NCI-H774 (cell line): ENCODE measurements at regions not wholly inside any gene's neighbourhood (a gene's known extent, or its start where the extent isn't known, plus 50 kb on each side); places are given as distances from the start of the nearest gene placed in this dataset.
"Not testable (repeated sequence)": the region's sequence is repeated elsewhere in the genome, so short reads cannot be mapped to it uniquely, and the experiment has no call there.

ENCODE experiments used
- DNase-seq: peaks from one replicate; lab custom pipeline; 2025; lab: John Stamatoyannopoulos, UW

DNA sequence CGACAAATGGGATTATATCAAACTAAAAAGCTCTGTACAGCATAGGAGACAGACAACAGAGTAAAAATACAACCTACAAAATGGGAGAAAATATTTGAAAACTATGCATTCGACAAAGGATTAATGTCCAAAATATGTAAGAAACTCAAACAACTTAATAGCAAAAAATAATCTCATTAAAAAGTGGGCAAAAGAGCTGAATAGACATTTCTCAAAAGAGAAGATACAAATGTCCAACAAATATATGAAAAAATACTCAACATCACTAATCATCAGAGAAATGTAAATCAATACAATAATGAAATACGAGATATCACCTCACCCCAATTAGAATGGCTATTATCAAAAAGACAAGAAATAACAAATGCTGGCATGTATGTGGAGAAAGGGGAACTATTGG lies 272.9 kb downstream of the KLHL13 start:
- no peak for DNase-seq

DNA sequence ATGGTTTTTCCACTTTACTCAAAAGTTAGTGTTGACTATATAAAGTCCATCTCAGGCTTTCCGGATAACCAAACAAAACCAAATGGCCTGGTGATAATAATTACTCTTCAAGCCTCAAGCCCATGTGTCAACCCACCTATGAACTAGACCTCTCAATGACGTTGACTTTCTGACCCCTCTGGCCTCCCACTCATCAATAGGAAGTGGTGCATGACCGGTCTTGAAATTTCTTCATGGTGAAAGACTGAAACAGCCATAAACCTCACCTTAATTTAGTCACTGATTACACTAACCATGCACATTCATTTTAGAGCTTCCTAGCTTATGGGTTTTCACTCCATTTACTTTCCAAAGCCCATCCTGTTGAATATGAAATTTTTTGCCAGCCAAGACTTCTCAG lies 276.0 kb downstream of the KLHL13 start:
- no peak for DNase-seq

DNA sequence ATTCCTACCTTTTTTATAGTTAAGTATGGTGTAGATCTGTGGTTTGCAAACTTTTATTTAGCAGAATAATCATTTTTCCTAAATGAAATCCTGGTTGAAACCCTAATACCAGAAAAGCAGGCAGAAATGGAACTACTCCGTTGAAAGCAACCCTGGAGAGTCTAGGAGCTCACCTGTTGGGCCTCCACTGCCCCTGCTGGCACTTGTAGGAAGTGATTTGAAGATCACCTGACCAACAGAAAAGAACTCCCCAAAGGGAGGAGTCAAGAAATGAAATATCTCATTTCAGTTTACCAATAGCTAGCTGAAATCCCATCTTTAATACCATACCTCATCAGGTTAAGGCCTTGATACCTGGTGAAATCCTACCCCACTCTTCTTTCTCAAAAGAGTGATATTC lies 277.1 kb downstream of the KLHL13 start:
- no peak for DNase-seq

DNA sequence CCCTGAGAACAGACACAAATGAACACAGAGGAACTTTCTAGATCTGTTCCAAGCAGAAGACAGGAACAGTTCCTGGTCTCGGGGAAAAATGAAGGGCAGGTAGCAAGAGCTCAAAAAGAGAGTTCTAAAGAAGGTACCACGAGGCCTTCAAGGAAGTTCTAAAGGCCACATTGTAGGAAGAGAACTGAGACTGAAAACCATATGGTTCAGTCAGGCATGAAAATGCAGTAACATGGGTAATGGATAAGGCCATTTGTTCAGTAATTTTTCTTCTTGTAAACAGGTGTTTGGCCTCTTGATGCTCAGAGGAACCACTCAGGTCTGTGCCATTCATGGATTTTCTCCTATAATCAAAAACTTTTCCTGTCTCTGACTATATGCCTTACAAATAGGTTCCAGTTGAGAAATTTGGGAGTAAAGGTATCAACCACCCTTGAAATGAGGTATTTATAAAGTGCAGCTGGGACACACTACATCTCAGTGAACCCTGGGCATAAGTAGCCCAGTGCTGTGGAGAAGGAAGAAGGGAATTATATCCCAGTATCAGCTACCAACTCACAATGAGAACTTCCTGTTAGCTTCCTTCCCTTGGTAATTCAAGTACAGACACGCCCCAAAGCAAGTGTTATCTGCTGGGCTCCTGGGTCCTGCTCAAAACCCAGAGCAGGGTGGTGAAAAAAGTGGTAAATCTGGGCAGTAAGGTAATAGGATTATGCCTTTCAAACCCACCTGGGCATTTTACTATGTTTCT lies 277.9 kb downstream of the KLHL13 start:
- no peak for DNase-seq

DNA sequence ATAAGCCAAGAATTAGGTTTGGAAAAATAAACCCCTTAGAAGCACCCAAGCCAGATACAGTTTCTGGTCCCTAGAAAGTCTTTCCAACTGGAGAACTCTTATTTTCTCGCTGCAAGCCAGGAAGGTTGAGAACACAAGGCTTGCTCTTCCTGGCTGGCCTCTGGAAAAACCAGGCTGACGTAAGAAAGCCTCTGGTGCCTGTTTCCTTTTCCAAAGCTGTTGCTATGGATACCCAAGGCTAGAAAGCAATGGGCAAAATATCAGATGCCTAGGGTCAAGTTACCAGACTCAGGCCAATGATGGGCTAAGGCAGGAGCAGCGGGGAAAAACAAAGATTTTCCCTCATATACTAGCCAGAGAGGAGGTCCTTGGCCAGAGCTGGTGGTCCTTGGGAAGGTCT lies 281.6 kb downstream of the KLHL13 start:
- no peak for DNase-seq

DNA sequence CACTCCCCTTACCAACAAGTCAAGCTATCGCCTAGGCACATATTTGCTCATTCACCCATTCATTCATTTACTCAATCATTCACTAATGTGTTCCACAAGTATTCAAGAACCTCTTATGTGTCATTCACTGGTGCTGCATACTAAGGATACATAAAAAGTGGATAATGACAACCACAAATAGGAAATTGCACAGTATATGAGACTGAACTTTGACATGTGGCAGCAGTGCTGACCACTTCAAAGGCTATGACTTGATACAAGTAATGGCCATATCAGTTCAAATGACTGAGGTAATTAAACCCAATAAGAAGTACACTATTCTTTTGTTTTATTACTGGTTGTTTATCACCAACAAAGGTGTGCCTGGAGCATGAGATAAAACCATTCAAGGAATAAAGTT lies 282.5 kb downstream of the KLHL13 start:
- no peak for DNase-seq

DNA sequence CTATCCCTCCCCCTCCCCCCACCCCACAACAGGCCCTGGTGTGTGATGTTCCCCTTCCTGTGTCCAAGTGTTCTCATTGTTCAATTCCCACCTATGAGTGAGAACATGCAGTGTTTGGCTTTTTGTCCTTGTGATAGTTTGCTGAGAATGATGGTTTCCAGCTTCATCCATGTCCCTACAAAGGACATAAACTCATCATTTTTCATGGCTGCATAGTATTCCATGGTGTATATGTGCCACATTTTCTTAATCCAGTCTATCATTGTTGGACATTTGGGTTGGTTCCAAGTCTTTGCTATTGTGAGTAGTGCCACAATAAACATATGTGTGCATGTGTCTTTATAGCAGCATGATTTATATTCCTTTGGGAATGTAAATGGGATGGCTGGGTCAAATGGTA lies 295.1 kb downstream of the KLHL13 start:
- not testable (repeated sequence) for DNase-seq

DNA sequence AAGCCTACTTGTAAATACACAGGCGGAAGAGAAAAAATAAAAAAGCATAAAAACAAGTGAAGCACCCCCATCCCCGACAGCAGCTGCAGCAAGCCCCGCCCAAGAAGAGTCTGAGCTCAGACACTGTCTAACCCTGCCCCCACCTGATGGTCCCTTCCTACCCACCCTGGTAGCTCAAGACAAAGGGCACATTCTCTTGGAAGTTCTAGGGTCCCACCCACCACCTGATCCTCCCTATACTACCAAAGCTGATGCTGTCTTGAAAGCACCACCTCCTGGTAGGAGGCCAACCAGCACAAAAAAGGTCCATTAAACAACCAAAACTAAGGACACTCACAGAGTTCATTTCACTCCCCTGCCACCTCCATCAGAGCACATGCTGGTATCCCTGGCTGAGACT lies 308.2 kb downstream of the KLHL13 start:
- DNase-seq, result no peak

DNA sequence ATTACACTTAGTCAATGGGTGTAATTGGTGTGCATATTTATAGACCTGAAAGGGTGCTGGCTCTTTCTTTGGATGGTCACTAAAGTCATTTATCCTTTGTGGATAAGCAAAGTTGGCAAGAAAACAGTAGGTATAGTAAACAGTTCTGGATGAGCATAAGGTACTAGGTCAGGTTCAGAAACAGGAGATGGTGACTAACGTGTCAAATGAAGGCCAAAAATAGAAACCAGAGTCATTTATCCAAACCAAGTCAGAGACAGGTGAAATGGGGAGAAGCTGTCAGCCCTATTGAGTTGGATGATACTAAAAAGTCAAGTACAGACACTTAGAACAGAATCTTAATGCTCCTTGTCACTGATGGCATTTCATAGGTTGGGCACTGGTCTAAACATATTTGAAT lies 313.1 kb downstream of the KLHL13 start:
- DNase-seq, result no peak

DNA sequence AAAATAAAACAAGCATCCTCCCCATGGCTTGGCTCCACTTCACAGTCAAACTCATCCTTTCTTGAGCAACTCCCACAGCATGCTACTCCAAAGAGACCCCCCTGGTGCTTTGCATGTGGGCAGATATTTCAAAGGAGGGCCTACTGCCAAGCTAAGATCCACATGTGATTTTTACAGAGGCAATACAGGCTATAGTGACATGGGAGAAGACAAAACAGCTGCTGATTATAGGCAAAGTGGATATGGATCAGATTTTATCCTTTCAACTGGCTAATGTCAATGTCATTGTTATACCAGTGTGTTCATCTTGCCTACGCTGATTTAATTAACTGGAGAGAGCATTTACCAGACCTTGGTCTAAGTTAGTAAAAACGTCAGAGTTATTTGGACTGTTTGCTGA lies 328.3 kb downstream of the KLHL13 start:
- DNase-seq, result no peak

DNA sequence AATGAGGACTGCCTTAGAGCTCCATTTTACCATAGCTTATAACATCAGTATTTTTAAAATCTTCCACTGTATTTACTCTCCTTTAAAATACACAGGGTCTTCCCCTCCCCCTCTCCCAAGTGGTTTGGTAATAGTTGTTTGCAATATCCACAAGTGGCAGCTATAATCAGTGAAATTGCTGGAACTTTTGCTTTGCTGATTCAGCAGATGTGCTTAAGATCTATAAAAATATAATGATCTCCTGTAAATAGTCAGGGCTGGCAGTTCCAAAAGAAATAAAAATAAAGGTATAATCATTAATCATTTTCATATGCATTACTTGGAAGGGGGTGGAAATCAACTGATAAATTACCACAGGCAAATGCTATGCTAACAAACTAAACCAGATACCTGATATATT lies 345.2 kb downstream of the KLHL13 start:
- DNase-seq, result no peak

DNA sequence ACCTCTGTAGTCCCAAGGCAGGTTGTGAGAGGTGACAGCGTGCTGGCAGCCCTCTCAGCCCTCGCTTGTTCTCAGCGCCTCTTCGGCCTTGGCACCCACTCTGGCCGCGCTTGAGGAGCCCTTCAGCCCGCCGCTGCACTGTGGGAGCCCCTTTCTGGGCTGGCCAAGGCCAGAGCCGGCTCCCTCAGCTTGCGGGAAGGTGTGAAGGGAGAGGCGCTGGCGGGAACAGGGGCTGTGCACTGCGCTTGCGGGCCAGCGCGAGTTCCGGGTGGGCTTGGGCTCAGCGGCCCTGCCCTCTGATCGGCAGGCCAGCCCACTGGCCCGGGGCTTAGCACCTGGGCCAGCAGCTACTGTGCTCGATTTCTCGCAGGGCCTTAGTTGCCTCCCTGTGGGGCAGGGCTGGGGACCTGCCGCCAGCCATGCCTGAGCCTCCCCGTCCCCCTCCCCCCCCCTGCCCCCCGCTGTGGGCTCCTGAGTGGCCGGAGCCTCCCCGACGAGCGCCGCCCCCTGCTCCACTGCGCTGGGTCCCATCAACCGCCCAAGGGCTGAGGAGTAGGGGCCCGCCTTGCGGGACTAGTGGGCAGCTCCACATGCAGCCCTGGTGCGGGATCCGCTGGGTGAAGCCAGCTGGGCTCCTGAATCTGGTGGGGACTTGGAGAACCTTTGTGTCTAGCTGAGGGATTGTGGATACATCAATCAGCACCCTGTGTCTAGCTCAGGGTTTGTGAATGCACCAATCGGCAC lies 347.6 kb downstream of the KLHL13 start:
- DNase-seq, result no peak

DNA sequence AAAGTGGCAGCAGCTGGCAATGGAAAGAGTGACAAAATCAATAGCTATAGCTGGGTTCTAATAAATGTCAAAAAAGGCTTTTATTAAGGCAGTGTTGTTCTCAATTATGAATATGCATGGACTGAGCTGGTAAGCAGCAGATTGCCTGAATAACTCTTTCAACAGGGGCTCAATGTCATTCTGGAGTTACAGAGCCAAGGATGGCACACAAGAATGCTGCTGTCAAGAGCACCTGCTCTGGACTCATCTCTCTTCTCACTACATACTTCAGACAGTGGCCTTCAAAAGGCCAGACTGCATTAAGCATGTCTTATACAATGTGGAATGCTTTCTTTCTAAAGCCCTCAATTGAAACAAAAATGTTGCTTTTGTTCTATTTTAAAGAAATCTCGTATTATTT lies 351.4 kb downstream of the KLHL13 start:
- no peak for DNase-seq

DNA sequence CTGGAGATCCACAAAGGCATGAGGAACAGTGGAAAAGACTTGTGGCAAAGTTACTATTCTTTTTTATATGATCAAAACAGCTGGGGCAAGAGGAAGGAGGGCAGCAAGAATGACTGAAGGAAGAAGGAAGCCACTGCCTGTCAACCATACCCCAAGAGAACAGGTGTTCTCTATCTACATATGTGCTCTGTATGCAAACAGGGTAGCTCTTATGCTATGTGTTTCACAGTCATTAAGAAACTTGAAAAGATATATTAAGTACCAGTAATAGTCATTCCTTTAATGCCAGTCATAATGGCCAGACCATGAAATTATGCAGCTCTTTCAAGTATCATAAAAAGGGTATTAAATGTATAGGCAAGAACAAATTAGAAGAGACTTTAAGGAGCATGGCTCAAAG lies 363.9 kb downstream of the KLHL13 start:
- DNase-seq, result no peak

DNA sequence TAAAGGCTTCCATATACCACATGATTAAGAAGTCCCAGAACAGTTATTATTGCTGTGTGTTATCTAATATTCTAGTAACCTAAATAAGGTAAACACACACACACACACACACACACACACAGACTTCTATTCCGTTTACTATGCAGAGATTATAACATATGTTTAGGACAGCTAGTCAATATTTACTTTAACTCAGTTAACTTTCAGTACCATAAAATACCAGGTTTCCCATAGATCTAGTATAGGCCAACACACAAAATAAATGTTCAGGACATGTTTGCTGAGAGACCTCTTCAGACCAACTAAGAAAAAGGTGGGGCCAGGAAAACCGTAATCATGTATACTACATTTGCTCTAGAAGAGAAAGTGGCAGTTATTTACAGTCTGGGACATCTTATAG lies 365.5 kb downstream of the KLHL13 start:
- DNase-seq, result no peak

DNA sequence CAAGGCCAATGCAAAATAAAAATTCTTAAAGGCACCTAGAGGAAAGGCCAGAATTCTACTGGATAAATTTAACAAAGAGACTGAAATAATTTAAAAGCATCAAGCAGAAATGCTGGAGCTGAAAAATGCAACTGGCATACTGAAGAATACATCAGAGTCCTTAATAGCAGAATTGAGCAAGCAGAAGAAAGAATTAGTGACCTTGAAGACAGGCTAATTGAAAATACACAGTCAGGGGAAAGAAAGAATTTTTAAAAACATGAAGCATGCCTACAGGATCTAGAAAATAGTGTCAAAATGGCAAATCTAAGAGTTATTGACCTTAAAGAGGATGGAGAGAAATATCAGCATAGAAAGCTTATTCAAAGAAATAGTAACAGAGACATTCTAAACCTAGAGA lies 371.7 kb downstream of the KLHL13 start:
- no peak for DNase-seq

DNA sequence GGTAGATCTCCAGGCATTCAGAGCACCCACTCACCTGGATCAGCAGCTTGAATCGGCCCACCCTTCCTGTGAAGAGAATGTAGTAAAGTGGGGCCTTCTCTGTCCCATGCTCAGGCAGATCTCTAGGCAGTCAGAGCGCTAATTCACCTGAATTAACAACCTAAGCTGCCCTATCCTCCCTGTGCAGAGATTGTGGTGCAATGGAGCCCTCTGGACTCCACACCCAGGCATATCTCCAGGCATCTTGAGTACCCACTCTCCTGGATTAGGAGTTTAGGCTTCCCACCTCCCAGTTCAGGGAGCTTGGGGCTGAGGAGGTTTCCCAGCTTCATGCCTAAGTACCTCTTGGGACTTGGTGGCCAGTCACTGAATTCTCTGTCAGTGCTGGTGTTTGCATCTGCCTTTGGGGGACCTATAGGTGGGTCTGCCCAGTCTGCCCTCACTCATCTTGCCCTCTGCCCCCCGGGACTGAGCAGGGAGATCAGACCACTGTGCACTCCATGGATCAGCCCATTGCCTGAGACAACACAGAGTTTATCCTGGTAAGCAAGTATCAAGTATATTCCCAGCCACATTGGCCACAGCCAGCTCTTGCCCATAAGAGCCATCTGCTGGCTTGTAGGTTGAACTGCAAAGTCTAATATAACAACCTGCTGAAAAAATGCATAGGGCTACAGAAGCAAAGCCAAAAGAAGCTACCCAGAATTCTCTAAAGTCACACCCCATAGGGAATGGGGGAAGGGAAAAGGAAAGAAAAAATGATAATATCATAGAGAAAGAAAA lies 372.9 kb downstream of the KLHL13 start:
- DNase-seq, result peak; percentile 3

DNA sequence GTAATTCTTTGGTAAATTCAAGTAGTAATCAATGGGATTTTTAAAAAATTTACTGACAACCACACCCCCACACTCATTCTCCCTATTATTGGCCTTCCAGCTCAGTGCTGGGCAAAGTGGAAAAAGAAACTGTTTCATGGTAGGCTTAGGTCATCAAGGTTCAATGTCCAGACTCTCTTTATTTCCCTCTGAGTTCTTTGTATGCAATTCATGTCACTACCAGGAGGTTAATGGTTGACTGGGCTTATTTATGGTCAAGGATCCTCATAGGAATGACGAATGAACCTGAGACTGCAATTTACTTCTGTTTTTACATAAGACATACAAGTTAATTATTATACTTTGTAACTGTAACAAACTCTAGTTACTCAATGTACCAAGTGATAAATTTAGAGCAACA lies 403.2 kb downstream of the KLHL13 start:
- DNase-seq, result no peak

DNA sequence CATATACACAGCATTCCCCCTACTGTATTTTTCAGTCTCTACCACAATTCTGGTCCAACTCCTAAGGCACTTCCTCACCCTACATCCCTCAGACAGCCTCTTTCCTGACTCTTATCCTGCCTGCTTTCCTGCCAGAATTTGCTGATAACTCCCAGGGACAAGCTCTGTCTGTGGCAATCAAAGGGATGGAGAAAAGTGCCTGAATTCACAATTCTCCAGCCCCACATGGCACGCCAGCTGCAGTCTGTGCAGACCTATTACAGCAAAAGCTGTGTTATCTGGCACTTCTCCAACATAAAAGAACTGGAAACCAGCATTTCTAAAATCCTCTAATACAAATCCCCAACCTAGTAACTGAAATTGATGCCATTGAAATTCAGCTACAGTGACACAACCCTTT lies 404.8 kb downstream of the KLHL13 start:
- DNase-seq, result no peak

DNA sequence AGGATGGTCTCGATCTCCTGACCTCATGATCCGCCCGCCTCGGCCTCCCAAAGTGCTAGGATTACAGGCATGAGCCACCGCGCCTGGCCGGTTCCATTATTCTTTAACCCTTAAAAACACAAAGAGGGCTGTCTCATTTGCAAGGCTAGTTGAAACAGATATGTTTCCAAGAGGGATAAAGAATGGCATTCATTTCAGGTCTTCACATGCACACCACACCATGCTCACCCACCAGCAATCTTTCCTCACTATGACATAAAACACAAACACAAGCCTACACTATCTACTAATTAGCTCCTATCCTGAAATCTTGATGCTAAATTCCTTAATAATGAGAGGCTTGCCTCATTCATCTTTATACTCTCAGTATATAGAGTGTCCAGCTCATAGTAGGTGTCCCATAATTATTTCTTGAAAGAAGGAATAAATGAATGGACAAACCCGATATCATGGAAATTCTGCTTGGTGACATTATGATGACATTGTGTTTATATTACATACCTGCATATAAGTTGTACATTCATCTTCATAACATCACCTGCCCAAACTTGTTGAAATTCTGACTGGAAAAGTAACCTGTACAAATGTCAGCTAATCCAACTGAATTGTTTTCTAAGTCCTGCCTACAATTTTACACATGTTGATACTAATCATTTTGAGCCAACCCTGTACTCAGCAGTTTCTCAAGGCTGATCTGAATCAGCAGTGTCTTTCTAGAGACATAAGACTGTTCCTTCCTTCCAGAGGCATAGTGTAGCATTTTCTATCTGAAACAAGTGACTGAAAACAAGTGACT lies 408.5 kb downstream of the KLHL13 start:
- DNase-seq, result no peak

DNA sequence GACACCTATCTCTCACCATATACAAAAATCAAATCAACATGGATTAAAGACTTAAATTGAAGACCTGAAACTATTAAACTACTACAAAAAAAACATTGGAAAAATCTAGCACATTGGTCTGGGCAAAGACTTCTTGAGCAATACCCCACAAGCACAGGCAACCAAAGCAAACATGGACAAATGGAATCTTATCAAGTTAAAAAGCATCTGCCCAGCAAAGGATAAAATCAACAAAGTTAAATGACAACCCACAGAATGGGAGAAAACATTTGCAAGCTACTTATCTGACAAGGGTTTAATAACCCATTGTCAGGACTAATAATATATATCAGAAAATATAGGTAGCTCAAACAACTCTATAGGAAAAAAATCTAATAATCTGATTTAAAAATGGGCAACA lies 415.6 kb downstream of the KLHL13 start:
- DNase-seq, result no peak

DNA sequence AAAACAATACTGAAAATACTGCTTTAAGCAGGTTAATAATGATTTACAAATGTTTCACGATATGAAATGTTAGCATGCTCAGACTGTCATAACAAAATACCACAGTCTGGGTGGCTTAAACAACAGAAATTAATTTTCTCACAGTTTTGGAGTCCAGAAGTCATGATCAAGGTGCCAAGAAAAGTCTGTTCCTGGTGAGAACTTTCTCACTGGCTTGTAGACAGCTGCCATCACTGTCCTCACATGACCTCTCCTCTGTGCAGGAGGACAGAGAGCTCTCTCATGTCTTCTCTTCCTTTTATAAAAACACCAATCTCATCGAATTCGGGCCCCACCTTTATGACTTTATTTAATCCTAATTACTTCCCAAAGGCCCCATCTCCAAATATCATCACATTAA lies 426.7 kb downstream of the KLHL13 start:
- DNase-seq, result no peak
